Hematopoietic multipotent progenitor cell treated with erythropoietin and hydrocortisone succinate and interleukin-3 and kit ligand, for 8 days (in vitro differentiated cells): ENCODE measurements at regions not wholly inside any gene's neighbourhood (a gene's known extent, or its start where the extent isn't known, plus 50 kb on each side); places are given as distances from the start of the nearest gene placed in this dataset.
"Not testable (repeated sequence)": the region's sequence is repeated elsewhere in the genome, so short reads cannot be mapped to it uniquely, and the experiment has no call there.

Source experiments
- DNase-seq: peaks from one replicate; pipeline ENCODE4 v3.0.0-alpha.2; 2015

DNA sequence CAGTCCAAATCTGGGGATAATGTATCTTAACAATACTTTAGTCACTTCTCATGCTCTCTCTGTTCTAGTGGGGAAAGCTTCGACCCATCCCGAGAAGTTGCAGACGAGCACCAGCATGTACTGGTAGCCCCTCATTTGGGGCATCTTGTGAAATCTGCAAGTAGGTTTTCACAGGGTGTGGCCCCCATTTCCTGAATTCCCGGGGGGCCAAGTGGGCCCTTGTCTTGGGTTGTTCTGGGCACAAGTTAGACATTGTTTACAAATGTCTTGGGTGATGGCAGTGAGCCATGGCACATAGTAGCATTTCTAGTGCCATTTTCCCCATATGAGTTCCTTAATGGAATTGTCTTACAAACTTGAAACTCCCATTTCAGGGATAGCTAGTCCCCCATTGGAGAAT is 216.7 kb upstream of the KCND2 start:
- no peak for DNase-seq

DNA sequence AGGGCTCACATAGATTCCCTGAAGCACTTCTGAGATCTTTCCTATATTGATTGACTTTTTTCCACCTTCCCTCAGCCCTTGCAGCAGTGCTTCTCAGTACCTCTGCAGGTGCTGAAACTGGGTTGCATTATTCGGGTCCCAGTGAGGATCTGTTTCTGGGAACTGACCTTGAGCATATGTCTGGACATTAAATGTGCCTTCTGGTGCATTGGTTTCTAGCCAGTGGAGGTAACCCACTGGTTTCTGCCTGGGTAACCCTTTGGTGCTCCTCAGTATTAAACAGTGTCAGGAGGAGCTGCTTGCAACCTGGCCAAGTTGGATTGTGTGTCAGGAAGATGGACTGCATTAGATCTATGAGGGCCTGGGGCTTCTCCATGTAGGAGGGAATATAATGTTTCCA is 213.3 kb upstream of the KCND2 start:
- DNase-seq, result no peak

DNA sequence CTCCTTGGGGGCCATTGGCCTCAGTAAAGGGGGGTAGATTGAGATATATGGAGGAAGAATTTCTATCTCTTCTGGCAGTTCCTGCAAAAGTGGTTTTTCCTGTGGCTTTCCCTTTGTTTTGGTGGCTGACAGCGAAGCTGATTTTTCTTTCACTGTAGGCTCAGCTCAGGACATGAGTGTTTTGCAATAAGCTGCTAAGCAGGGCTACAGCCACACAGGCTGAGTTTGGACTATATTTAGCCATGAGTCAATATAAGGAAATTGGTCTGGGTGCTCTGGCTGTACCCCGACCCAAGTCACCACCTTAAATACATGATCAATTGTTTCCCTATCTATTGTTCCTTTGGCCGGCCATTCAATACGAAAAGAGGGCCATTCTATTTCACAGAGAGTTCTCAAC is 212.7 kb upstream of the KCND2 start:
- DNase-seq, result no peak

DNA sequence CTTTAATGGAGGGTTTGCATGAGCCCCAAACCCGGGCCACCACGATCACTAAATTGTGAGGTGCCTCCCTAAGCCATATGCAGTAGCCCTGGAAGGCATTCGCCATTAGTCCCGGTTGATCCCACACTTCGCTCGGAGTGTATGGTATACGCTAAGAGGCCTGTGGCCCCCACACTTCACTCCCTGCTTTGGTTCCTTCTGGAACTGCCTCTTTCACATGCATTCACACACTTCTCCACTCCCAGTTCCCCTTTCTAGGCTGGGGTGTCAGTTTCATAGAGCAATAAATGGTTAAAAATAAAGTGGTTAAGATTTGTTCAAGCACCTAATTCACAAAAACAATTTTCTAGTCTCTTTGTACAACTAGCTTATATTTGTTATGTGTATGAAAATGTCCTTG is 212.1 kb upstream of the KCND2 start:
- DNase-seq, result no peak

DNA sequence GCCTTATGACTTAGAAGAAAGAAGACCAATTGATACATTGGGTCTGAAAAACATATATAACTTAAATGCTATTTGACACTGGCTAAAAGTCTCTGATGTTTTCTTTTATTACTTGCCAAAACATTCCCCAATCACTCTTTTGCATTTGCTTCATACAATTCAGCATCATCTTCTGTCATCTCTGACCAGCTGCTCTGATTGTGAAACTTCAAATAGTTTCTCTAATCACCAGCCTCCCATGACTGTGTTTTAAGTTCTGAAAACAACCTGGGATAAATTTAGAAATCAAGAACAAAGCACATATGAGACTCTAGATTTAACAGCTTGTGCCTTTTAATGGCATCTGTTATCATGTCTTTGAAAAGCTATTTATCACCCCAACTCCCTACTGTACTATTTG is 208.4 kb upstream of the KCND2 start:
- no peak for DNase-seq

DNA sequence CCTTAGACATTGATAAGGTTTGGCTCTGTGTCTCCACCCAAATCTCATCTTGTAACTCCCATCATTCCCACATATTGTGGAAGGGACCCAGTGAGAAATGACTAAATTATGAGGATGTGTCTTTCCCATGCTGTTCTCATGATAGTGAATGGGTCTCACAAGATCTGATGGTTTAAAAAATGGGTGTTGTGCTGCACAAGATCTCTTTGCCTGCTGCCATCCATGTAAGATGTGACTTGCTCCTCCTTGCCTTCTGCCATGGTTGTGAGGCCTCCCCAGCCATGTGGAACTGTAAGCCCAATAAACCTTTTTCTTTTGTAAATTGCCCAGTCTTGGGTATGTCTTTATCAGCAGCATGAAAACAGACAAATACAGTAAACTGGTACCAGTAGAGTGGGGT is 206.1 kb upstream of the KCND2 start:
- DNase-seq, result not testable (repeated sequence)

DNA sequence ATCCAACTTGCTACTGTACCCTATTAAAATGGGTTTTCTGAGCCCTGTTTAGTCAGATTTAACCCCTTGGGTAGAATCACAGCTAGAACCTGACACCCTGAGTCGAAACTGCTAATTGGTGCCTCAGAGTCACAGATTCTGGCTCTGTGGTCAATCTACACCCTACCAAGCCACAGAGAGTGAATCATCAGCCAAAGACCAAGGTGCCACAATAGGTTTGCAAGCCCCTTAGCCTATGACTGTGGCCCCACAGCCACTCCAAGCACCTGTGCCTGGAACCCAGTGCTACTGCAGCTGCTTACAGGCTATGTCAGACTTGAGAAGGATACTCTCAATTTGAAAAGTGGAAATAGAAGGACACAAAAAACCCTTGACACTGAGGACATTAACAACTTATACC is 202.8 kb upstream of the KCND2 start:
- no peak for DNase-seq

DNA sequence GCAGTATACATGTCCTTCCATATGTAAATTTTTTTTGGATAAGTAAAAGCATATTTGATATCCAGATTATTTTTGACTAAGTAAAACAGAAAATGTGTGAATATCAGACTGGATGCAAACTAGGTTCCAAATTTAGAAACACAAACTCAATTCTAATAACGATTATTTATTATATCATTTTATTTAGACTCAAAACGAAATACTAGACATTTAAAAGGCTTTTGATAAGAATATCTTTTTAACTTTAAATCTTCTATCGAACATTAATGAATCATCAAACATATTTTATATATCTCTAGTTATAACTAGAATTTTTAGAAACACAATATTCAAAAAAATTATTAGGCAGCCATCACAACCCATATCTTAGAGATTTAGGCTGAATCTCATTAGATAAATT is 195.2 kb upstream of the KCND2 start:
- DNase-seq, result no peak

DNA sequence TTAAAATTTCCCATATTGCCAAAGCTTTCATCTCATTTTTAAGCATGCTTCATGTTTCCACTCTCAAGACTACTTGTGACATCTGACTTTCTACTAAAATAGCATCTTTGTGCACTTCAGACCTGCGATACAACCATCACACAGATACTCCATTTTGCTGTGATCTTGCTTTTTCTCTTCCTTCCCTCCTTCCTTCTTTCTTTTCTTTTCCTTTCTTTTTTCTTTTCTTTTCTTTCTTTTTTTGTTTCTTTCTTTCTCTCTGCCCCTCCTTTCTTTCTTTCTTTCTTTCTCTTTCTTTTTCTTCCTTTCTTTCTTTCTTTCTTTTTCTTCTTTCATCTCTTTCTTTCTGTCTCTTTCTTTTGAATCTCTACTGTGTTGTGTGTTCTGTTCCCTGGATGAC is 194.0 kb upstream of the KCND2 start:
- no peak for DNase-seq

DNA sequence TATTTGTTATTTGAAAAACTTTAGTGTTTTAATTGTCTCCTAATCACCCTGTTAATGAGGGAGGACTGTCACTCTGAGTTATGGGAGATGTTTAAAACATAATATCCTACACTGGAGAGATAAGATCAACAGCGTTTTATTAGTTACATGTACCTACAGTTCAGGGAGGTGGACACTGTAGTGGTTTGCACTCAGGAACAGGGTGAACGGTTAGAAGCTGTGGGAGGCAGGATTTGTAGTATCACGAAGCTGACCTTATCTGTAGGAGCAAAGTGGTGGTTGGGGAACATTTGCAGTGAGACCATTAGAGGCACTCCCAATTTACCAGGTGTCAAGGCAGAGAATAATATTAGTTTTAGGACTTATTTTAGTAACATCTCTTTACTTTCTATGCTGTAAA is 193.3 kb upstream of the KCND2 start:
- DNase-seq, result no peak

DNA sequence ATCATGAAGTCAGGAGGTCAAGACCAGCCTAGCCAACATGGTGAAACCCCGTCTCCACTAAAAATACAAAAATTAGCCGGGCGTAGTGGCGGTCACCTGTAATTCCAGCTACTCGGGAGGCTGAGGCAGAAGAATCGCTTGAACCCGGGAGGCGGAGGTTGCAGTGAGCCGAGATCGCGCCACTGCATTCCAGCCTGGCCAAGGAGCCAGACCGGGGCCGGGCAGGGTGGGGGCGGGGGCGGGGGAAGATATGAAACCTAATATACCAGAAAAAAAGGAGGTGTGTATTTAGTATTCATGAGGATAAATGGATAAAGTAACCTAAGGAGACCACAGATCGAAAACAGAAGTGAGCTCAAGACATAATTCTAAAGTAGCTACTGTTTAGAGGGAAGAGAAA is 186.5 kb upstream of the KCND2 start:
- DNase-seq, result not testable (repeated sequence)

DNA sequence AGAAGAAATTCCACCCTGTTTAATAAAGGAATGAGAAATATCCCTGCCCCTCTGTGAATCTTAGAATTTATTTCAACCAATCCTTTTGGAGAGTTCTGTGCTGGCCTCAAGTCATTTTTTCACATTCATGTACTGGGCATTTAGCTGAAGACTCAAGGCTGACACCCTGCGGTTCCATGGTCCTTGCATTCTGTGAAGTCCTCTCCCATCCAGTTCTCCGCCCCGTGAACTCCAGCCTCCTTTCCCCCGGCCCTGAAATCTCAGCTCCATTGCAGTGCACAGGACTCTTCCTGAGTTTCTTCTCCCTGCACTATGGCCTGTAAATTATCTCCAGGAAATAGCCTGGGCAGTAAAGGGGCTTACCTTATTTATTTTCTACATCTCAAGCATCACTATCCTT is 183.0 kb upstream of the KCND2 start:
- no peak for DNase-seq

DNA sequence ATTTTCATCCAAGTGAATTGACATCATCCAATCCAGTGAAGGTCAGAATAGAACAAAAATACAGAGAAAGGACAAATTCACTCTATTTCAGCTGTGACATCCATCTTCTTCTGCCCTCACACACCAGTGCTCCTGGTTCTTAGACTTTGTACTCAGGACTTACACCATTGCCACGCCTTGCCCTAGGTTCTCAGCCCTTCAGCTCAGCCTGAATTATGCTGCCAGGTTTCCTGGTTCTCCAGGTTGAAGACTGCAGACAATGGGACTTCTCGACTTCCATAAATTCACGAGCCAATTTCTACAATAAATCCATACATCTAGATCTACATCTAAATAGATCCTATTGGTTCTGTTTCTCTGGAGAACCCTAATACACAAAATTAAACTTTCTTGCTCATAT is 181.2 kb upstream of the KCND2 start:
- no peak for DNase-seq

DNA sequence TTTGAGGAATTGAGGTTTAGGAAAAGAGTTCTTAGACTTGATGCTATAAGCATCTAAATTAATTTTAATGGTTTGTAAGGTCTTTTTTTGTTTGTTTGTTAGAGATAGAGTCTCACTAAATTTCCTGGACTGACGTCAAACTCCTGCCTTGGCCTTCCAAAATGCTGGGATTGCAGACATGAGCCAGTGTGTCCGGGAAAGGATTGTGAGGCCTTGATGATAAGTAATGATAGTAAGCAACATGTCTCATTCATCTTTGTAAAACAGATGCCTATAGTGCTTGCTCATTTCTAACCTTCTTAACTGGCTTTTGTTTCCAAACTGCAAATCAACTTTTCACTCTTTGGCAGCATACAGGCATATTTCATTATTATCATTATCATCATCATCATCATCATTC is 176.0 kb upstream of the KCND2 start:
- no peak for DNase-seq

DNA sequence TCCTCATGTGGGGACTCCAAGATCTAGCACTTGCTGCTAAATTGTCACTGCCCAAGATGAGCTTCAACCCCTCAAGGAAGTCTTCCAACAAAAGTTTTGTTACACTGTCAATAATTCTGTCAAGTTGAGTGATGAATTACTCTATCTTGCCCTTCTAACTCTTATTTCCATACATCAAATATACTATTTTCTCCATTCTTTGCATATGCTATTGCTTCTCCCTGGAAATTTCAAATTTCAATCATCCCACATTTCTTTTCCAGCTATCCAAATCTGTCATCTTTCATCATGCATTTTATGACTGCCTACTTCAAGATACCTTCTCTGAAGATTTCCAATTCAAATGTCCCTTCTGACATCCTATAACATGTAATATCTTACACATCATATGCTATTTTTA is 175.2 kb upstream of the KCND2 start:
- DNase-seq, result no peak

DNA sequence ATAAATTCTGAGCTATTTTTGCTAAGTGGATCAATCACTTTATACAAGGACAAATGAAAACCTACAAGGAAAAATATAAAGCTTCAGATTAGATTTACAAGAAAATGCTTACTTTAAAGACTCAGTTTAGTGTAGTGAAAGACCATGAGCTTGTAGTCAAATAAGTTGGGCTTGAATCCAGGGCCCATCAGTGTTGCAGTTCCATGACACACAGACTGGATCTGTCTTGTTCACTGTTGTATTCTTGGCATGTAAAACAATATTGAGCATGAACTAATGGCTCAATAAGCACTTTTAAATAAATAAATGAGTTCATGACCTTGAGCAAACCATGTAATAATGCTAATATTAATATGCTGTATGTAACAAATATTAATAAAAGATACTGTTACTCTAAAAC is 164.6 kb upstream of the KCND2 start:
- no peak for DNase-seq

DNA sequence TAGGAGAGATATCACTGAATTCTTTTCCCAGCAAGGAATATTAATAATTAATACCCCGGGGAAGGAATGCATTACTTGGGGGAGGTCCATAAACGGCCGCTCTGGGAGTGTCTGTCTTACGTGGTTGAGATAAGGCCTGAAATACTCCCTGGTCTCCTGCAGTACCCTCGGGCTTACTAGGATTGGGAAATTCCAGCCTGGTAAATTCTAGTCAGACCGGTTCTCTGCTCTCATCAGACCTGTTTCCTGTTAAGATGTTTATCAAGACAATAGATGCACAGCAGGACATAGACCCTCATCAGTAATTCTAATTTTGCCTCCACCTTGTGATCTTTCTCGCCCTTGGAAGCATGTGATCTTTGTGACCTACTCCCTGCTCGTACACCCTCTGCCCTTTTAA is 162.8 kb upstream of the KCND2 start:
- no peak for DNase-seq

DNA sequence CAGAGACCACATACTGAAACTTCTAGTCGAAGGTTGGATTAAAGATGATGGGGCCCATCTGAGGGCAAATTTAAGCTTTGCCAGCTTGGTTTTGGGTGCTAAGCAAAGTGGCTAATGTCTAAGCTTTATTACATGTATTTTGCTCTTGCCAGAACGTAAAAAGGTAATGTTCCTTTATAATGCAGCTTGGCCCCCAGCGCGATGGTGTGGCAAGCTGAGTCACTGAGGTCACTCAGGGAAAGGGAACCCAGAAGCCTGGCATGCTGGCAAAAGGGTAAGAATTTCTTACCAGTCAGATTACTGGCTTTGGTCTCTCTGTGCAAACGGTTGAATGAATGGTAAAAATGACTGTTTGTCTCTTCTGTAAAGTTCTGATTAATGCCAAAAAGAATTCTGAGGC is 158.3 kb upstream of the KCND2 start:
- no peak for DNase-seq

DNA sequence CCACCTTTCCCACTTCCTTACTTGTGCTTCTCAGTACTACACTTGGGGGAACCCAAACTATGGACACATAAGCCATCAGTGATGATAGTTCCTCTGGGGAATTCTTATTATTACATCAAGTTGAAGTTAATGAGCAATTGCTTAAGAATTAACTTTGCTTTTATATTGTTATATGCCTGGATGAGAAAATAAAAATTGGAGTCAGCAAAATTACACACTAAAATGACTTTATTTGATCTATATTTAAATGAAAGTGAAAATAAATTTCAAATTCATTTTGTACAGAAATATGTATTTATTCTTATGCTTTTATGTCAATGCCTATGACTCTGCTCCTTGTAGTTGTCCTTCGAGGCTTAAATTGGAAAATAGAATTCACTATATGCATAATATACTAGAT is 149.4 kb upstream of the KCND2 start:
- no peak for DNase-seq

DNA sequence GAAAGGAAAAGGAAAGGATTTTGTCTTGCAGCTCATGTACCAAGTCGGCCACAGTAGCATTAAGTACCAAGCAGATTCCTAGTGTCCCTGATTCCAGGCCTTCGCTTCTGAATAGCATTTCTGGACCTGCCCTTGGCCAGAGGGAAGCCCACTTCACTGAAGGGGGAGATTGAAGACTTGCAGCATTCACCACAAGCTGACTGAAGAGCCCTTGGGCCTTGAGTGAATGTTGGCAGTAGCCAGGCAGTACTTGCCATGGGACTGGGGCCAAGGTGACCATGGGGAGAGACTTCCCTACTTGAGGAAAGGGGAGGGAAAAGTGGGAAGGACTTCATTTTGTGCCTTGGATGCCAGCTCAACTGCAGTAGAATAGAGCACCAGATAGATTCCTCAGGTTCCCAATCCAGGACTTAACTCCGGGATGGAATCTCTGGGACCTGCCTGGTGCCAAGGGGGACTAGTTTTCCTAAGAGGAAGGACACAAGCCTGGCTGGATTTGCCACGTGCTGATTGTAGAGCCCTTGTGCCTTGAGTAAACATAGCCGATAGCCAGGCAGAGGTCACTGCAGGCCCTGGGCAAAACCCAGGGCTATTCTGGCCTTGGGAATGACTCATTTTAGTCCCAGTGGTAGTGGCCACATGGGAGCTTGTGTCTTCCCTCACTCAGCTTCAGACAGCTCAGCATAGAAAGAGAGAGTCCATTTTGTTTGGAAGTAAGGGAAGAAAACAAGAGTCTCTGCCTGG is 141.7 kb upstream of the KCND2 start:
- DNase-seq, result no peak

DNA sequence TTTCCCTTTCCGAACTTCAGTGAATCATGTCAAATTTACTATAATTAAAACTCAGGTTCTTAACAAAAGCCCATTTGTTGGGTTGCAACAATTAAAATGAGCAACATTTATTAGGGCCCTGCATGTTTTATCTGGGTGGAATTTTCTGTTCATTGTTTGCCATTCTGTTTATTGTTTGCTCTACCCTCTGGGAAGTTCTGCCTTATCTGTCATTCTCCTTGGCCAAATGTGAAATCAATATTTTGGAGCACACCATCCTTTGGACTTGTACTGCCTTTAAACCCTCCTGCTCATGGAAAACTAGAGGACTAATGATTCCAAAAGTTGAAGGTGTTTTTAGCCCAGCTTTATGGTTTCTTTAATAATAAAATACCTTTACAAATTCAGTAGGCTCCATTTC is 134.5 kb upstream of the KCND2 start:
- DNase-seq, result no peak

DNA sequence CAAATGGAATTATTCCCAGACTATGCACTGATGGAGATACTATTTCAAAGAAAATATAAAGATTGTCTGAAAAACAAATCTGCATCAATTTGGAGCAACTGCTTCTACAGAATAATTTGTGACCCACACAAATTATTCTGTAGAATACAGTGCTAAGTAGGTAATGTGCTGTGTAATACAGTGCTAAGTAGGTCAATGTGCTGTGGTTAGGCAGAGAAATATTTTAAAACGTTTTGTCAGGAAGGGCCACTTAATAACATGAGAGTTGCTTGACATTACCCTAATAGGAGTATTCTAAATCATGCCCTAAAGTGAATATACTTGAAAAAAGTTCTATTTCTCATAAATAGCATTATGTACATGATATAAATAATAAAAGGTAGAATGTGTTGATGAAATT is 116.5 kb upstream of the KCND2 start:
- no peak for DNase-seq

DNA sequence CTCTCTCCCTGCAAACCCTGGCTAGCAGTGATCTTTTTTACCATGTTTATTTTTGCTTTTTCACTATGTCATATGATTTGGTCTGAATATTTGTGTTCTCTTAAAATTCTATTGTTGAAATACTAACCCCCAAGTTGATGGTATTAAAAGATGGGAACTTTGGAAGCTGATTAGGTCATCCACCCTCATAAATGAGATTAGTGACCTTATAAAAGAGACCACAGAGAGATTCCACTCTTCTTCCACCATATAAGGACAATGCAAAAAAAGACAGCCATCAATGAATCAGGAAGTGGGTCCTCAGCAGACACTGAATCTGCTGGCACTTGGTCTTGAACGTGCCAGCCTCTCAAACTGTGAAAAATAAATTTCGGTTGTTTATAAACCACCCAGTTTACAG is 112.8 kb upstream of the KCND2 start:
- DNase-seq, result no peak

DNA sequence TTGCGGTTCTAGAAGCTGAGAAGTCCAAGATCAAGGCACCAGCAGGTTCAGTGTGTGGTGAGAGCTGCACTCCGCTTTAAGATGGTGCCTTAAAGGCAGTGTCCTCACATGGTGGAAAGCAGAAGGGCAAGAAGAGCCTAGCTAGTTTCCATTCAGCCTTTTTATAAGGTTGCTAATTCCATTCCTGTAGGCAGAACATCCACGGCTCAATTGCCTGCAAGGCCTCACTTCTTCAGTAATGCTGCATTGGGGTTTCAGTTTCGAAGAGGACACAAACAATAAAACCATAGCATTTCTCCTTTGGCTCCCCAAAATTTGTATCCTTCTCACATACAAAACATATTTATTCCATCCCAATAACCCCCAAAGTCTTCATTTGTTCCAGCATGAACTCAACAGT is 109.5 kb upstream of the KCND2 start:
- DNase-seq, result no peak

DNA sequence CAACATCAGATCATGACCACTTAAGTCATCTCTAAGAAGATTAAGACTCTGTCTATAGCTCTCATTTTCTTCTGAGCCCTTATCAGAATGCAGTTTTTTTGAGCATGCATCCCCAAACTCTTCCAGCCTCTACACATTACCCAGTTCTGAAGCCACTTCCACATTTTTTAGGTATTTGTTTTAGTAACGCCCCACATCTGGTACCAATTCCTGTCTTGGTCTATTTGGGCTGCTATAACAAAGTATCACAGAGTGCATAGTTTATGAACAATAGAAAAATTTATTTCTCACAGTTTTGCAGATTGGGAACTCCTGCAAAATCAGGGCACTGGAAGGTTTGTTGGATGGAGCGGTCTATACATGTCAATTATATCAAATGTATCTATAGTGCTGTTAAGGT is 107.7 kb upstream of the KCND2 start:
- DNase-seq, result no peak

DNA sequence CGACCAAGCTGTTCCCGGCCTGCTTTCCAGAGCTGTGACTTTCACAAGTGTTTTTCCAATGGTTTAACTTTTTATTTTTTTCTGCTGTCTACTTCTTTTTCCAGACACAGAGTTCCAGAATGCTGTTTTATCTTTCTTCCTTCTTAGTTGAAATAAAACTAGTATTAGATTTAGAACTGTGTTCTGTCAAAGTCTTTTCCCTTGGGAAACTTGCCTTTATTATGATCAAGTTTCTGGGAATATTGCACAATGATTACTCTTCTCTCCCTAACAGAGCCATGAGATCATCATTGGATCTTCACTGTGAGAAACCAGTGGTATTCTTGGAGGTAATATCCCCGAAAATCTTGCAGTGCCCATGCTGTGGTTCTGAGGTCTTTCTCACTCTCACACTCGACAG is 104.9 kb upstream of the KCND2 start:
- no peak for DNase-seq
